Upper lobe of left lung (tissue), 6 donors: ENCODE measurements at regions not wholly inside any gene's neighbourhood (a gene's known extent, or its start where the extent isn't known, plus 50 kb on each side); places are given as distances from the start of the nearest gene placed in this dataset.

ENCODE experiments used
- ATAC-seq, 2 donors: fragments of 200-7000 bp; cut with Tn5 transposase; one replicate each; pipeline ENCODE4 v1.9.1; 2022; ENCODE audit warnings: mild to moderate bottlenecking in 2 of 2, moderate library complexity in 2 of 2; ENCODE audit not compliant: low FRiP score in 2 of 2
- DNase-seq, 2 donors: peaks; one replicate each; pipeline ENCODE4 v3.0.0-alpha.2; 2019 to 2020
- H3K27ac ChIP-seq, 4 donors: fragments of 200-600 bp; sonication (generic); one replicate each; pipeline ENCODE4 v1.5.1; 2016 to 2019
- H3K27me3 ChIP-seq, 4 donors: fragments of 200-600 bp; sonication (generic); one replicate each; pipeline ENCODE4 v1.5.1; 2017 to 2019
- H3K36me3 ChIP-seq, 4 donors: fragments of 200-600 bp; sonication (generic); one replicate each; pipeline ENCODE4 v1.5.1; 2016 to 2019
- H3K4me1 ChIP-seq, 4 donors: fragments of 200-600 bp; sonication (generic); one replicate each; pipeline ENCODE4 v1.5.1; 2018 to 2019
- H3K4me3 ChIP-seq, 4 donors: fragments of 200-600 bp; sonication (generic); one replicate each; pipeline ENCODE4 v1.5.1; 2017 to 2019; ENCODE audit warnings: mild to moderate bottlenecking in 2 of 4, moderate library complexity in 1 of 4
- H3K9me3 ChIP-seq, 4 donors: fragments of 200-600 bp; sonication (generic); one replicate each; pipeline ENCODE4 v1.5.1; 2018 to 2019
- EP300 ChIP-seq, 4 donors: sonication (generic); formaldehyde crosslinking; IDR thresholded peaks; one replicate each; pipeline ENCODE4 v1.5.1; 2017; ENCODE audit warnings: antibody characterized with exemption in 4 of 4, control low read depth in 2 of 4
- POLR2A ChIP-seq, 4 donors: fragments of 450-650 bp; IDR thresholded peaks; one replicate each; pipeline ENCODE4 v1.5.1; 2016 to 2017; ENCODE audit warnings: antibody characterized with exemption in 4 of 4, mild to moderate bottlenecking in 2 of 4
- POLR2AphosphoS5 ChIP-seq, 2 donors: sonication (generic); formaldehyde crosslinking; IDR thresholded peaks; one replicate each; pipeline ENCODE4 v1.5.1; 2017; ENCODE audit warnings: antibody characterized with exemption in 2 of 2
- WGBS, 2 donors: methylation state at CpG; one replicate each; pipeline ENCODE4 v1.1.5; 2017 to 2018; 5-methylcytosine and 5-hydroxymethylcytosine counted together
- TF ChIP-seq, protein P1 (sequence below), 6 experiments: fragments of 450-650 bp in 4 of 6; fragments of 200-600 bp in 2 of 6; sonication (generic) in 2 of 6; IDR thresholded peaks; one replicate each; pipeline ENCODE4 v1.5.1; 2016 to 2019; ENCODE audit warnings: antibody characterized with exemption in 6 of 6
- donor health status: DM: no; HTN: no; CAD: no; lungs with moderate emphysema.
- donor health status: DM: no; HTN: yes; CAD: no; lungs with severe emphysema.

DNA sequence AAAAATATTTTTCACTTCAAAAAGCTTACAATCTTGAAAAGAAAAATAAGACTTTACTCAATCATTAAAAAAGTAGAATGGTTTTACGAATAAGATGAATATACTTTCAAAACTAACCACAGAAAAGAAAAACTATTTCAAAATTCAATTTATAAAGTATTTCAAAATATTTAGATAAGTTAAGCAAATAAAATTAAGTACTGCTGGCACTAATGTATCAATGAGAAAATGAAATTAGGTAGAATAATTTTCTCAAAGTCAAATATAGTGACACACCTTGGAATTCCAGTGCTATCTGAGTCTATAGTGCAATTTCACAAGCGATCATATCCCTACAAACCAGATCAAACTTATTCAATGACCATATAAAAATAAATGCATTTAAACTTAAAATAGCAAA, 109.8 kb upstream of the SEMA3A start:
- WGBS, 2 donors = 65 to 67% methylated on average over 2 of the region's 2 CpGs
- no peak for ATAC-seq

DNA sequence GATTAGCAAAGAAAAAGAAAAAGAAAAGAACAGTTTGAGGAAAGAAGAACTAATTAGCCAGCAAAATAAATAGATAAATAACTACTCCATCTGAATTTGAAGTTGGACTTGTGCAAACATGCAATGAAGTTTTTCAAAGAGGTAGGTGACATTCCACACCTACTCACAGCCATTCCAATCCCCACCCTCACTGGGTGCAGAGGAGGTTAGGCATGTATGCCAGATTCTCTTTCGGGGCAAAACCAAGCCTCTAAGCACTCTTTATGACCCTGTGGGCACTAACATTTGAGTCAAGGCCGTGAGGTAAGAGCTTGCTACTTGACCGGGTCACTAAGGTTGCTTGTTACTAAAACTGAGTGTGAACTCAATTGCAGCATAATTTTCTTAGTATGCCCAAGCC, 108.4 kb upstream of the SEMA3A start:
- H3K36me3 ChIP-seq = no peaks in the 10 kb centered on the region
- WGBS, 2 donors = 54 to 56% methylated on average over 3 of the region's 3 CpGs
- H3K9me3 ChIP-seq = no peaks in the 10 kb centered on the region
- H3K4me3 ChIP-seq = no peak overlapping the region
- ATAC-seq = peak; percentile 34 to 85
- DNase-seq = no peak
- no peaks in the 10 kb centered on the region for H3K4me1 ChIP-seq
- no peaks in the 10 kb centered on the region for H3K27me3 ChIP-seq
- no peak overlapping the region for H3K27ac ChIP-seq
- TF ChIP-seq EP300 (IDR thresholded peaks at IDR 0.05) (no peak), POLR2AphosphoS5 (IDR thresholded peaks at IDR 0.05) (no peak), POLR2A (IDR thresholded peaks at IDR 0.05) (no peak)
- TF ChIP-seq, protein P1, sequence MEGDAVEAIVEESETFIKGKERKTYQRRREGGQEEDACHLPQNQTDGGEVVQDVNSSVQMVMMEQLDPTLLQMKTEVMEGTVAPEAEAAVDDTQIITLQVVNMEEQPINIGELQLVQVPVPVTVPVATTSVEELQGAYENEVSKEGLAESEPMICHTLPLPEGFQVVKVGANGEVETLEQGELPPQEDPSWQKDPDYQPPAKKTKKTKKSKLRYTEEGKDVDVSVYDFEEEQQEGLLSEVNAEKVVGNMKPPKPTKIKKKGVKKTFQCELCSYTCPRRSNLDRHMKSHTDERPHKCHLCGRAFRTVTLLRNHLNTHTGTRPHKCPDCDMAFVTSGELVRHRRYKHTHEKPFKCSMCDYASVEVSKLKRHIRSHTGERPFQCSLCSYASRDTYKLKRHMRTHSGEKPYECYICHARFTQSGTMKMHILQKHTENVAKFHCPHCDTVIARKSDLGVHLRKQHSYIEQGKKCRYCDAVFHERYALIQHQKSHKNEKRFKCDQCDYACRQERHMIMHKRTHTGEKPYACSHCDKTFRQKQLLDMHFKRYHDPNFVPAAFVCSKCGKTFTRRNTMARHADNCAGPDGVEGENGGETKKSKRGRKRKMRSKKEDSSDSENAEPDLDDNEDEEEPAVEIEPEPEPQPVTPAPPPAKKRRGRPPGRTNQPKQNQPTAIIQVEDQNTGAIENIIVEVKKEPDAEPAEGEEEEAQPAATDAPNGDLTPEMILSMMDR (IDR thresholded peaks at IDR 0.05) = no peak

More for the DNA sequence above, 109.8 kb upstream of the SEMA3A start:
- no peak overlapping the region for H3K27ac ChIP-seq
- no peaks in the 10 kb centered on the region for H3K36me3 ChIP-seq
- no peak for TF ChIP-seq POLR2A (IDR thresholded peaks at IDR 0.05)
- TF ChIP-seq, protein P1 (IDR thresholded peaks at IDR 0.05) = no peak
- no peak for TF ChIP-seq EP300 (IDR thresholded peaks at IDR 0.05)
- no peak for TF ChIP-seq POLR2AphosphoS5 (IDR thresholded peaks at IDR 0.05)
- no peaks in the 10 kb centered on the region for H3K4me1 ChIP-seq
- no peak overlapping the region for H3K4me3 ChIP-seq
- no peak for DNase-seq
- no peaks in the 10 kb centered on the region for H3K27me3 ChIP-seq
- H3K9me3 ChIP-seq = no peaks in the 10 kb centered on the region

DNA sequence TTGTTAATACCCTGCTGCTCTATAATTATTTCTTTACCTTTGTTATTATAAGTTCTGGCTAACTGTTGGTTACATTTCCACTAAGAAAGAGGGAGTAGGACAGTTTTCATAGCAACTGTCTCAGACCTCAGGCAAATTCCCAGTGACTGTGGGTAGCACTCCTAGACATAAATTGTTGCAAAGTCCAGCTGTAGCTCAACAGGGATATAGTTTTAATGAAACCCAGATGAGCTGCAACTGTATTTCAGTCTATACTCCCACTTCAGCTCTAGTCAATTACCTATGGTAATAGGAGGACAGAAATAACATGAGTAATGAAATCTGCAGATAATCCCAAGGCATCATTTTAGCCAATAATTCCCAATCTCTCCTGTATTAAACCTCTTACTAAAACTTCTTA, 103.0 kb upstream of the SEMA3A start:
- TF ChIP-seq POLR2A (IDR thresholded peaks at IDR 0.05) (no peak), POLR2AphosphoS5 (IDR thresholded peaks at IDR 0.05) (no peak), EP300 (IDR thresholded peaks at IDR 0.05) (no peak)
- TF ChIP-seq, protein P1 (IDR thresholded peaks at IDR 0.05) = no peak
- ATAC-seq (no peak), DNase-seq (no peak)
- no peak overlapping the region for H3K4me3 ChIP-seq
- H3K9me3 ChIP-seq = no peaks in the 10 kb centered on the region
- H3K27ac ChIP-seq = no peak overlapping the region
- H3K27me3 ChIP-seq = no peaks in the 10 kb centered on the region
- H3K36me3 ChIP-seq = no peaks in the 10 kb centered on the region
- no peaks in the 10 kb centered on the region for H3K4me1 ChIP-seq

DNA sequence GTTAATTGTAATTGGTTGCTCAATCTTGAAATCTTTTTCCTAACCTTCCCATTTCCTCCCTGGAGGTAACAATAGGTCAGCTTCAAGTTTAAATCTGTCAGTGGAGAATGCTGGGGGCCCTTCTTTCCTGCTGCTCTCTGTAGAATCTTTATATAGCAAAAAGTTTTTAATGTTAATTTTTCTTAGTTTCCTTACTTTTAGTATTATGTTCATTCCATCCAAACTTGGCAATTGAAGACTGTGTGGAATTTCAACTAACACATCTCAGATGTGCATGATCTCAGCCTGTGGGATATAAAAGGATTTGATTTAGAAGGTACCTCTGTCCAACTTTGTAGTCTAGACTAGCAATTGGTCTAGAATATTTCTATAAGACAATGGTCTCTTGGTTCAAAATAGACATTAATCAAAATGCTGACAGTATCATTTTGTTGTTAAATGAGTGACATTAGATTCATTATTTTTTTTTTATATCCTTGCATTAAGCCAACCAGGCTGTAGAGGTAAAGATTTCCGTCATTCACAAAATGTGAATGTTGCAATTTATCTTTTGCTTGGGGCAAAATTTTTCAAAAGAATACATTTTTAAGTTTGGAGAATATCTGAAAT, 100.4 kb upstream of the SEMA3A start:
- Histone ChIP-seq H3K4me3 (no peak overlapping the region), H3K4me1 (no peaks in the 10 kb centered on the region), H3K9me3 (no peaks in the 10 kb centered on the region), H3K36me3 (no peaks in the 10 kb centered on the region), H3K27ac (no peak overlapping the region), H3K27me3 (no peaks in the 10 kb centered on the region)
- no peak for ATAC-seq
- no peak for DNase-seq
- WGBS, 2 donors = 88 to 91% methylated on average over 1 of the region's 1 CpG
- TF ChIP-seq, protein P1 (IDR thresholded peaks at IDR 0.05) = no peak
- TF ChIP-seq EP300 (IDR thresholded peaks at IDR 0.05) (no peak), POLR2A (IDR thresholded peaks at IDR 0.05) (no peak), POLR2AphosphoS5 (IDR thresholded peaks at IDR 0.05) (no peak)

DNA sequence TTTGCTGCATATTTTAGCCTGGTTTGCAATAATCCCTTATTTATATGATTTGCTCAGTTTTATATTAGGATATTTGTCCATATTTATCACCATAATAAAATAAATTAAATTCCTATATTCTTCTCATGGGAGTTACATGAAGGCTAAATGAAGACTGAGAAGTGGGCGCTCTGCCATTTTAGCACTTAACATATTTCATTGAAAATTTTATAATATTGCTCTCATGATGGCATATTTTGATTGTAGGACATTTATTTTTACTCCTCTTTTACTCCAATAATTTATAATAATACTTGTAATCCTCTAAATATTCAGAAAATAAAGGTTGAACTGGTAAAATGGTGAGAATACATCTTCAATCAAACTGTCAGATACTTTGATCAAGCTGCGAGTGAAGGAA, 99.8 kb upstream of the SEMA3A start:
- Histone ChIP-seq H3K27ac (no peak overlapping the region), H3K9me3 (no peaks in the 10 kb centered on the region), H3K4me3 (no peak overlapping the region), H3K36me3 (no peaks in the 10 kb centered on the region), H3K4me1 (no peaks in the 10 kb centered on the region), H3K27me3 (no peaks in the 10 kb centered on the region)
- 93 to 97% methylated on average over 2 of the region's 2 CpGs for WGBS, 2 donors
- TF ChIP-seq, protein P1 (IDR thresholded peaks at IDR 0.05) = no peak
- TF ChIP-seq EP300 (IDR thresholded peaks at IDR 0.05) (no peak), POLR2AphosphoS5 (IDR thresholded peaks at IDR 0.05) (no peak), POLR2A (IDR thresholded peaks at IDR 0.05) (no peak)
- ATAC-seq (no peak), DNase-seq (no peak)
